ENCODE measurements at regions not wholly inside any gene's neighbourhood (a gene's known extent, or its start where the extent isn't known, plus 50 kb on each side); places are given as distances from the start of the nearest gene placed in this dataset.
"Not testable (repeated sequence)": the region's sequence is repeated elsewhere in the genome, so short reads cannot be mapped to it uniquely, and the experiment has no call there.

- TF ChIP-seq, protein P1, sequence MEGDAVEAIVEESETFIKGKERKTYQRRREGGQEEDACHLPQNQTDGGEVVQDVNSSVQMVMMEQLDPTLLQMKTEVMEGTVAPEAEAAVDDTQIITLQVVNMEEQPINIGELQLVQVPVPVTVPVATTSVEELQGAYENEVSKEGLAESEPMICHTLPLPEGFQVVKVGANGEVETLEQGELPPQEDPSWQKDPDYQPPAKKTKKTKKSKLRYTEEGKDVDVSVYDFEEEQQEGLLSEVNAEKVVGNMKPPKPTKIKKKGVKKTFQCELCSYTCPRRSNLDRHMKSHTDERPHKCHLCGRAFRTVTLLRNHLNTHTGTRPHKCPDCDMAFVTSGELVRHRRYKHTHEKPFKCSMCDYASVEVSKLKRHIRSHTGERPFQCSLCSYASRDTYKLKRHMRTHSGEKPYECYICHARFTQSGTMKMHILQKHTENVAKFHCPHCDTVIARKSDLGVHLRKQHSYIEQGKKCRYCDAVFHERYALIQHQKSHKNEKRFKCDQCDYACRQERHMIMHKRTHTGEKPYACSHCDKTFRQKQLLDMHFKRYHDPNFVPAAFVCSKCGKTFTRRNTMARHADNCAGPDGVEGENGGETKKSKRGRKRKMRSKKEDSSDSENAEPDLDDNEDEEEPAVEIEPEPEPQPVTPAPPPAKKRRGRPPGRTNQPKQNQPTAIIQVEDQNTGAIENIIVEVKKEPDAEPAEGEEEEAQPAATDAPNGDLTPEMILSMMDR (IDR thresholded peaks at IDR 0.05): not testable (repeated sequence)
- not testable (repeated sequence) for TF ChIP-seq POLR2A (IDR thresholded peaks at IDR 0.05)
Measured at GRCh38 chr9:61982727-61983126, 792.9 kb downstream of the SPATA31A7 start.
